H1 (cell line): ENCODE measurements at regions not wholly inside any gene's neighbourhood (a gene's known extent, or its start where the extent isn't known, plus 50 kb on each side); places are given as distances from the start of the nearest gene placed in this dataset.

ENCODE experiments used
- JUND ChIP-seq: IDR thresholded peaks from 2 replicates; pipeline ENCODE4 v1.6.1; 2011; ENCODE audit warnings: mild to moderate bottlenecking, improper control_type of control experiment, low read length
- KDM1A ChIP-seq: fragments of 200-600, 300-600 bp; sonication (generic); IDR thresholded peaks from 2 replicates; pipeline ENCODE4 v1.7.1; 2016; ENCODE audit warnings: mild to moderate bottlenecking, low read length, borderline replicate concordance
- NRF1 ChIP-seq: IDR thresholded peaks from 2 replicates; pipeline ENCODE4 v1.6.1; 2011; ENCODE audit warnings: mild to moderate bottlenecking, low read depth, low read length, improper control_type of control experiment
- POLR2A ChIP-seq, 2 experiments: IDR thresholded peaks; 1 replicate in 1 of 2; 2 replicates in 1 of 2; pipeline ENCODE4 v1.6.1; 2011; ENCODE audit warnings: low read depth in 2 of 2, low read length in 2 of 2, mild to moderate bottlenecking in 2 of 2; ENCODE audit errors: control extremely low read depth in 1 of 2
- POLR2AphosphoS5 ChIP-seq: IDR thresholded peaks from 2 replicates; pipeline ENCODE4 v1.6.1; 2011; ENCODE audit warnings: low read depth, low read length
- RFX5 ChIP-seq: IDR thresholded peaks from 2 replicates; pipeline ENCODE4 v1.6.1; 2011; ENCODE audit warnings: low read depth, low read length, improper control_type of control experiment, borderline replicate concordance
- ZNF274 ChIP-seq: IDR thresholded peaks from 2 replicates; pipeline ENCODE4 v1.7.0; 2012; ENCODE audit warnings: low read length, borderline replicate concordance; ENCODE audit errors: extremely low read depth
- TF ChIP-seq, protein P1 (sequence below), 3 experiments: IDR thresholded peaks; 1 replicate in 2 of 3; 2 replicates in 1 of 3; pipeline versions ENCODE4 v1.5.1 to v1.6.1; 2011; ENCODE audit warnings: low read length in 3 of 3, mild to moderate bottlenecking in 3 of 3, inconsistent platforms in 2 of 3, low read depth in 1 of 3, moderate library complexity in 1 of 3; ENCODE audit not compliant: insufficient read depth in 1 of 3; ENCODE audit errors: control extremely low read depth in 1 of 3

DNA sequence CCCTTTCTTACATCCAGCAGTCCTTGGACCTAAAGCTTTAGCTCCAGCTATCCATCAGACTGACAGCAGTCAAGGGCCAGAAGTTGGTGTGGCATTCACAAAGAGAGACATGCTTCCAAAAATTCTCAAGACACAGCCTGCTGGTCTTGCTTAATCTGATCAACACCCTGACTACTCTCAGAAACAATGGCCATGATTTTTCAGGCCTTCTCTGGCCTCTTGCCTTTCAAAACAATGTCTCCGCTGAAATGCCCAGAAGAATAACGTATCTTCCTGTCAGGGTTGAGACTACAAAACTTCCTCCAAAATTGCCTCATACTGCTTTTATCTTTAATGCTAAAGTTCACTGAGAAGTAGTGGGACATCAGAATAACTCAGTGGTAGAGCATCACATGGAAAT lies 205.4 kb upstream of the SETMAR start:
- TF ChIP-seq POLR2A (IDR thresholded peaks at IDR 0.05; ENCODE audit: control extremely low read depth in 1 of 2, low read depth in 2 of 2, low read length in 2 of 2) (no peak), JUND (no peak), KDM1A (no peak), ZNF274 (no peak), RFX5 (no peak), POLR2AphosphoS5 (no peak), NRF1 (no peak)
- TF ChIP-seq, protein P1, sequence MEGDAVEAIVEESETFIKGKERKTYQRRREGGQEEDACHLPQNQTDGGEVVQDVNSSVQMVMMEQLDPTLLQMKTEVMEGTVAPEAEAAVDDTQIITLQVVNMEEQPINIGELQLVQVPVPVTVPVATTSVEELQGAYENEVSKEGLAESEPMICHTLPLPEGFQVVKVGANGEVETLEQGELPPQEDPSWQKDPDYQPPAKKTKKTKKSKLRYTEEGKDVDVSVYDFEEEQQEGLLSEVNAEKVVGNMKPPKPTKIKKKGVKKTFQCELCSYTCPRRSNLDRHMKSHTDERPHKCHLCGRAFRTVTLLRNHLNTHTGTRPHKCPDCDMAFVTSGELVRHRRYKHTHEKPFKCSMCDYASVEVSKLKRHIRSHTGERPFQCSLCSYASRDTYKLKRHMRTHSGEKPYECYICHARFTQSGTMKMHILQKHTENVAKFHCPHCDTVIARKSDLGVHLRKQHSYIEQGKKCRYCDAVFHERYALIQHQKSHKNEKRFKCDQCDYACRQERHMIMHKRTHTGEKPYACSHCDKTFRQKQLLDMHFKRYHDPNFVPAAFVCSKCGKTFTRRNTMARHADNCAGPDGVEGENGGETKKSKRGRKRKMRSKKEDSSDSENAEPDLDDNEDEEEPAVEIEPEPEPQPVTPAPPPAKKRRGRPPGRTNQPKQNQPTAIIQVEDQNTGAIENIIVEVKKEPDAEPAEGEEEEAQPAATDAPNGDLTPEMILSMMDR (IDR thresholded peaks at IDR 0.05; ENCODE audit: control extremely low read depth in 1 of 3, insufficient read depth in 1 of 3, low read depth in 1 of 3, low read length in 3 of 3) = no peak
